Prostate gland (tissue), 2 donors: ENCODE measurements at regions not wholly inside any gene's neighbourhood (a gene's known extent, or its start where the extent isn't known, plus 50 kb on each side); places are given as distances from the start of the nearest gene placed in this dataset.

Experiments
- POLR2AphosphoS5 ChIP-seq: sonication (generic); formaldehyde crosslinking; IDR thresholded peaks from one replicate; pipeline ENCODE4 v1.6.1; 2017; ENCODE audit warnings: antibody characterized with exemption
- TF ChIP-seq, protein P1 (sequence below), 4 experiments: fragments of 200-600 bp in 2 of 4; fragments of 450-650 bp in 2 of 4; sonication (generic) in 2 of 4; IDR thresholded peaks; 1 replicate in 3 of 4; 2 replicates in 1 of 4; pipeline ENCODE4 v1.5.1; 2016 to 2019; ENCODE audit warnings: antibody characterized with exemption in 4 of 4, mild to moderate bottlenecking in 2 of 4, moderate library complexity in 2 of 4

DNA sequence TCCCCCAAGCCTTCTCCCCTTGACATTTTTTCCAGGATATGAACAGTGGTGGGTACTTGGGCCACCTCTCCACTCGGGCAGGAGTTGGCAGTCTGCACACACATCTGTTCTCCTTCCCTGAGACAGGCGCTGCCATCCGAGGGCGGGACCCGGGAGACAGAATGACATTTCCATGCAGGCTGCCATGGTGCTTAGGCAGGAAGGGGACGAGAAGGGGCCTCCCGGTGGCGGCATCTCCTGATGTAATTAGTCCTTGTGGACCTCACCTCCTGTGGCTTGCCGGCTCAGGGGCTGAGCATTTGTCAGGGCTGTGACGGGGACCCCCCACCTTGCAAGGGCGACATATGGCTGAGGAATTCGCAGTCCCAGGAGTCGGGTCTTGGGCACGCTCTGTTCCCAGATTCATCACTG, 197.2 kb downstream of the FOXL1 start:
- no peak for TF ChIP-seq POLR2AphosphoS5
- TF ChIP-seq, protein P1, sequence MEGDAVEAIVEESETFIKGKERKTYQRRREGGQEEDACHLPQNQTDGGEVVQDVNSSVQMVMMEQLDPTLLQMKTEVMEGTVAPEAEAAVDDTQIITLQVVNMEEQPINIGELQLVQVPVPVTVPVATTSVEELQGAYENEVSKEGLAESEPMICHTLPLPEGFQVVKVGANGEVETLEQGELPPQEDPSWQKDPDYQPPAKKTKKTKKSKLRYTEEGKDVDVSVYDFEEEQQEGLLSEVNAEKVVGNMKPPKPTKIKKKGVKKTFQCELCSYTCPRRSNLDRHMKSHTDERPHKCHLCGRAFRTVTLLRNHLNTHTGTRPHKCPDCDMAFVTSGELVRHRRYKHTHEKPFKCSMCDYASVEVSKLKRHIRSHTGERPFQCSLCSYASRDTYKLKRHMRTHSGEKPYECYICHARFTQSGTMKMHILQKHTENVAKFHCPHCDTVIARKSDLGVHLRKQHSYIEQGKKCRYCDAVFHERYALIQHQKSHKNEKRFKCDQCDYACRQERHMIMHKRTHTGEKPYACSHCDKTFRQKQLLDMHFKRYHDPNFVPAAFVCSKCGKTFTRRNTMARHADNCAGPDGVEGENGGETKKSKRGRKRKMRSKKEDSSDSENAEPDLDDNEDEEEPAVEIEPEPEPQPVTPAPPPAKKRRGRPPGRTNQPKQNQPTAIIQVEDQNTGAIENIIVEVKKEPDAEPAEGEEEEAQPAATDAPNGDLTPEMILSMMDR (IDR thresholded peaks at IDR 0.05): no peak
